CD4-positive, alpha-beta T cell treated with Interleukin-2 at 100 ng/mL for 4 hours (primary cell): ENCODE measurements at regions not wholly inside any gene's neighbourhood (a gene's known extent, or its start where the extent isn't known, plus 50 kb on each side); places are given as distances from the start of the nearest gene placed in this dataset.

Experiments
- DNase-seq: peaks from one replicate; pipeline ENCODE4 v3.0.0-alpha.2; 2020; ENCODE audit warnings: low spot score

- no peak for DNase-seq
Measured at GRCh38 chr20:39479196-39479810, 517.2 kb downstream of the DHX35 start.

- DNase-seq = no peak
Measured at GRCh38 chr20:39474879-39475278, 512.7 kb downstream of the DHX35 start.

DNA sequence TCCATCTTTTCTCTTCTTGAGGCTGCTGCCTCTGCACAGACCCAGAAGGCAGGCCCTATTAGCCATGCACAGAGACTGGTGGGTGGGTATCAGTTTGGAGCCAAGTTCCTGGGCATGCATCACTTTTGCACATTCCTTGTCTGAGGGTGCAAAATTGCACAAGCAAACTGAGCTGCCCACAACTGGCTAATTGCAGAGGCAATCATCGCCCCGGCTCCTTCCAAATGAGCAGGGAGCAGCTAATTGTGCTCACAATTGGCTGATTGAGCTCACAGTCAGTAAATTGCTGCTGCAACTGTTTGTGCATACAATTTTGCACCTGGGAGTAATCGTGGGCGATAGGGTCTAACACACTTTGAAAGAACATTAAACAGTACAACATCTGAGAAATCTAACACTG is 511.4 kb downstream of the DHX35 start:
- DNase-seq = no peak

- no peak for DNase-seq
Measured at GRCh38 chr20:39468703-39469102, 506.6 kb downstream of the DHX35 start.

DNA sequence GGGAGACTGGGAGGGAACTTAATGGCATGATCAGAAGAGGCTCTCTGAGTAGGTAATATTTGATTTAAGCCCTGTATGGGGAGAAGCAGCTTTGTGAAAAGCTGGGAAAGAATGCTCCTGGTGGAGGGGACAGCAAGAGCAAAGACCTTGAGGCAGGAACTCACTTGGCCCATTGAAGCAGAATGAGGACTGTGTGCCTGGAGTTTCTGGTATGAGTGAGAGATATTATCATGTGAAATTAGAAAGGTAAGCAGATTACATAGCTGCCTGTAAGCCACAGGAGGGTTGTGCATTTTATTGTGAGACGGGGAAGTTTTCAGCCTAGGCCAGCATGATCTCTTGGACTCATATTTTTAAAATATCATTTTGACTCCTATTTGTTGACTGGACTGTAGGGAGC is 502.1 kb downstream of the DHX35 start:
- no peak for DNase-seq

- no peak for DNase-seq
Measured at GRCh38 chr20:39462416-39462945, 500.3 kb downstream of the DHX35 start.

GRCh38 chr20:39458452-39458851 is 496.3 kb downstream of the DHX35 start:
- DNase-seq = no peak

DNA sequence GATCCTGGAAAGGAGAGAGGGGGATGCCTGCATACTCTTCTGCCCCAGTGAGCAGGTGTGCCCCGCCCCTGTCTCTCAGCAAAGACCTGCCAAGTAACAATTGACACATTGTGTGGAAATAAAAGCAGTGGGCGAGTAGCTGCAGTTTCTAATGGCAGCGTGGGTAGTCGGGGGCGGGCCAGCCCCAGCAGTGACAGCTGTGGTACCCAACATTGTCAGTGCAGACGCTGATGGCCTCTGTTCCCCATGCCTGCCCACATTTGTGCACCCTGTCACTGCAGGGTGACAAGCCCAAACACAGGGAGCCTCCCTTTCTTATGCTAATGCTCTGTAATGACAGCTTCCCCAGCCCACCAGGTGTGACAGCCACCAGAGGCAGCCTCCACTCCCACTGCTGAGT is 491.7 kb downstream of the DHX35 start:
- no peak for DNase-seq

DNA sequence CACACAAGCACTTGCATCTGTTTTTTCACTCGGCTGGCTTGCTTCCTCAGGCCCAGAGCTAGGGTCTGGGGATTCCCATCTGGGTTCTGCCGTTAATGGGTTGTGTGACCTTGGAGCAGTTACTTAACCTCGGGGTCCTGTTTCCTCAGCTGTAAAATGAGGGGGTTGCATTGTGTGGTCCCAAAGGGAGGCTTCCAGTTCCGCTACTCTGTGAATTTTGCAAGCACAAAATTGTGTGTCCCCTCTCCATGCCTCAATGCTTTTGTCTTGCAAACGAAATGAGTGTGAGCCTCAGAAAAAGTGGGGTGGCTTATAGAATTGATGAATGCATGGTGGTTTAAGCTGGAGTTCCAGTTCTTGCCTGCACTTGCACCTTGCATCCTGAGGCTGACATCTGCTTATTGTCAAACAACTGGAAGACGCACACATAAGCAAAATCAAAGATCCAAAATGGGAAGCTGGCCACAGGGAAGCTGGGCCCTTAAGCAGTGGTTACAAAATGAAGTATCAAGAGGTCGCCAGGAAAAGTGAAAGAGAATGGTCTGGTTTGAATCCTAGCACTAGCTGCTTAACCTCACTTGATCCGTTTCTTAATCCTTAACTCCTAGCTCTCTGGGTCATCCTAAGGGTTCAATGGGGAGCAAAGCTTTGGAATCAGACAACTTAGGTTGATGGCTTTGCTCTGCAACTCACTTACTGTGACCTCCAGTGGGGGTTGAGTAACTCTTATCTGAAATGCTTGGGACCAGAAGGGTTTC is 490.6 kb downstream of the DHX35 start:
- no peak for DNase-seq

DNA sequence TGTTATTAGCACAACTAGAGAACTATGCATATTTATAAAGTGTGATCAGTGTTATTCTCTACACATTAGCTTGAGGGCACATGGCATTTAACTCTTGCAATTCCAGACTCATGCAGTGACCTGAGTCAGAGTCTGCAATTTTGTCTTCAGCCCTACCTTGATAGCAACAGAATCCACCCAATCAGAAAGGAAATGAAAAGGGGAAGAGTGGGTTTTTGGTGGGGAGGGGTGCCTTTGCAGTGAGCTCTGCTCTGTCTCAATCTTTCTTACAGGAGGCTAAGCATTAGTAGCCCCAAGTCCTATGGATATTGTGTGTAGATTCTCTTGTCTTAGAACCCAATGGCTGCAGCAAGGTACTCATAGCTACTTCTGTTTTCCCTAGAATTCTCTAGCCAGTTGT is 489.2 kb downstream of the DHX35 start:
- DNase-seq = no peak

- DNase-seq = no peak
Measured at GRCh38 chr20:39446397-39446796, 484.3 kb downstream of the DHX35 start.

- no peak for DNase-seq
Measured at GRCh38 chr20:39445095-39445494, 483.0 kb downstream of the DHX35 start.

- no peak for DNase-seq
Measured at GRCh38 chr20:39433466-39433865, 471.3 kb downstream of the DHX35 start.

DNA sequence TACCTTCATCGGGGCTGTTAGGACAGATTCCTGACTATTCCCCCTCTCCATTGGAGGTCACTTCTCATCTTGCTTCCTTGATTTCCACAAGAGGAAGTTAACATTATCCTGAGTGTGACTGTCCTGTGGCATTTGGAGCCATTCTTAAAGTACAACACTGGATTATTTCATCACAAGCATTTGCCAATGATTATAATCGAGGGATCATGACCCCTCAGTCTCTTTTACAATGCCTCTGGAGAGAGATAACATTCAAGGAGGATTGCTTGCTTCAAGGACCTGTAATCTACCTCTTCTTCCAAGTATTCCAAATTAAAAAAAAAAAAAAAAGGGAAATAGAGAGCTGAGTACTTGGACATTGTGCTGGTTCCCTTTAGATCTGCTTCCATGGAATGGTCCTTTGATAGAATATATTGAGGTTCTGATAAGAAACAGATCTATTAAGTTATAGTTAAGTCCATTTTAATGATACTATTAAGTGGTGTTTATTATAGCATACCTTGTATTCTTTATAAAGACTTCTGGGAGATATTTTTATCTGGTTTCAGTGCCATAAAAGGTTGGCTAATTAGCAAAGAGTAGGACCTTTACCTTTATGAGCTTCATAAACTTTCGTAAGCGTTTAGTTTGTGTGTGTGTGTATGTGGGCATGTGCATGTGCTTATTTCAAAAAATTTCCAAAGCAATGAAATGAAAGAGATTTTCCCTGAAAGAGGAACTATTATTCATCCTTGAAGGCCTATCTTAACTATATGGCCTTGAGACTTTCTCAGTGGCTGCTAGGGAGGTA is 469.1 kb downstream of the DHX35 start:
- DNase-seq = no peak

GRCh38 chr20:39429726-39430125 is 467.6 kb downstream of the DHX35 start:
- no peak for DNase-seq

DNA sequence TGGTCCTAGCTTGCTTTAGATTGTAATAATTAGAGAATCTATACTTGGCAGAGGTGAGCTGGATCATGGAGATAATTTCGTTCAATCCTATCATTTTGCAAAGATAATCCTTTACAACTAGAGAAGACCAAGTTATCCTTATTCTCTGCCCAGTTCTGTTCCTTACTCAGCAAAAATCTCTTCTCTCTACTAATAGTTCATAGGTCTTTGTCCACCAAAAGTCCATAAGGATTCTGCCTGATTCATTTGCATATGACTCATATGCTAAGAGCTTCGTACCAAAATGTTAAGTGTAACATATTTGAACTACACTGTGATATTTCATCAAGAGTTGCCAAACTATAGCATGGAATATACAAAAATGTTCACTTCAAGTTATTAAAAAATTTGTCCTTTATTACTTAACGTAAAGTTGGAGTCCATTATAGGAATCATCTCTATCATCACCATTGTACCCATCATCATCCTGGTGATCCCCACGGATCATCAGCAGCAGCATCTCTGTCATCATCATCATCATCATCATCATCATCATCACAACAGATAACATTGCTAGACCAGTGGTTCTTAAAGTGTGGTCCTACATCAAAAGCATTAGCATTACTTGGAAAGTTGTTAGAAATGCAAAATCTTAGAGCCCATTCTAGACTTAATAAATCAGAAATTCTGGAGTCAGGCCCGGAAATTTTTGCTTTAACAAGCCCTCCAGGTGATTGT is 463.0 kb downstream of the DHX35 start:
- no peak for DNase-seq

- DNase-seq = no peak
Measured at GRCh38 chr20:39421571-39422105, 459.5 kb downstream of the DHX35 start.

GRCh38 chr20:39412091-39412490 is 449.9 kb downstream of the DHX35 start:
- DNase-seq = no peak

DNA sequence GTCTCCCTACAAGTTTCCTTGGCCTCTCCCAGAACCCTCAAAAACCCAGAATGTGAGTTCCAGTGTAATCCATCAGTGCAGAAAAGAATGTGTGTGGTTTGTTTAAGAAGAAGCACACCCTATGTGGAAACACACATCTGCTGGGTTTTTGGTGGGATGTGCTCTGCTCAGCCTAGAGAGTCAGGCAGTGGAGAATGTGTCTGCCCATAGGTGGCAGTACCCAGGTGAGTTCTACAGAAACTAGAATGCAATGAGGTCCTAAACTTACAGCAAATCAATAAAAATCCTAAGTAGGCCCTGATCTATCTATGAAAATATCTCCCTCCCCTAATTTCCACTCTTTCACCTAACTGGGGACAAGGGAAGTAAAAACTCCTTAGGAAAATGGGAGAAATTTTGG is 437.3 kb downstream of the DHX35 start:
- no peak for DNase-seq

DNA sequence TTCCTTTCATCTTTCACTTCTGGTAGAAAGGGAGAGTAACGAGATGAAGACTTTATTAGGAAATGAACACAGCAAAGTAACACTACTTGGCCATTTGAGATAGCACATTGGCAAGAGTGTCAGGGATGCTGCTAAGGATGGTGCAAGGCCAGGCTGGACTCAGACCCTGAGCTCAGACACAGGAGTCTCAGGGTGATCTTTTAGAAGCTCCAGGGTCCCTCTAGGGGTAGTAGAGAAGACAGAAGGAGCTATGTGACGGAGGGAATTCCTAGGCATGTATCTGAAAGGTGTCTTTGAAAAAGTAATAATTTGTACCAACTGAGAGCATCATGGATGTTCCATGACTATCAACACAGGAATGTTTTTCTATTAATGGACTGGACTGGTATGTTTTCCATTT is 436.5 kb downstream of the DHX35 start:
- DNase-seq = no peak

DNA sequence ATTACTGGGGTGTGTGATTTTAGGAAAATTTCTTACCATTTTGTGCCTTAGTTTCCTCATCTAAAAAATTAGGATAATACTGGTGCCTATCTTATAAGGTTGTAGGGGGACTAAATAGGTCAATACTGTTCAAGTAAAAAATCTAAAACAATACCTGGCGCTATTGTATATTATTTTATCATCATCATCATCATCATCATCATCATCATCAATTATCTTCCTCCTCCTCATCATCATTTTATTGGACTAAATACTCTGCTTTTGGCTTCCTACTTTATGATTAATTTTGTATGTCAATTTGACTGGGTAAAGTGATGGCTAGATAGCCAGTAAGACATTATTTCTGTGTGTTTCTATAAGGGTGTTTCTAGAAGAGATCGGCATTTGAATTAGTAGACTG is 435.5 kb downstream of the DHX35 start:
- no peak for DNase-seq
